ENCODE measurements at regions not wholly inside any gene's neighbourhood (a gene's known extent, or its start where the extent isn't known, plus 50 kb on each side); places are given as distances from the start of the nearest gene placed in this dataset.

GRCh38 chr4:137866671-137867070 is 334.4 kb upstream of the PCDH18 start:
- no peak overlapping the region for H3K9ac ChIP-seq (ENCODE audit: insufficient read depth, low read length, poor library complexity, severe bottlenecking)
- intact Hi-C loops (cut with micrococcal nuclease): no loop called here
- no peaks in the 10 kb centered on the region for H3K27me3 ChIP-seq (ENCODE audit: control insufficient read depth in 2 of 2, insufficient read depth in 2 of 2, low read length in 2 of 2)
- H3K27me3 Mint-ChIP-seq (ENCODE audit: low read depth in 3 of 3): no peaks in the 10 kb centered on the region
- no peak for DNase-seq
- no peak overlapping the region for H3K4me3 Mint-ChIP-seq
- no peaks in the 10 kb centered on the region for H3K4me1 ChIP-seq (ENCODE audit: control insufficient read depth in 1 of 2, insufficient read depth in 2 of 2, low read length in 2 of 2)
- no peaks in the 10 kb centered on the region for H3K79me2 ChIP-seq (ENCODE audit: insufficient read depth, low read length)
- peaks cover 0 to 3% (median 0%) of the 10 kb centered on the region in 7 donors for H3K9me3 Mint-ChIP-seq
- H3K4me1 Mint-ChIP-seq: no peaks in the 10 kb centered on the region
- H3K4me3 ChIP-seq (replicated peaks in 1 of 3; ENCODE audit: low read depth in 2 of 3, low read length in 3 of 3): no peak overlapping the region
- TF ChIP-seq CTCF (IDR thresholded peaks at IDR 0.05): no peak
- no peak overlapping the region for H3K4me2 ChIP-seq (replicated peaks; ENCODE audit: extremely low read depth, low read length, poor library complexity, severe bottlenecking)
- WGBS (ENCODE audit: insufficient coverage): no CpG with 5 or more reads among the region's 3 CpGs
- H3K27ac Mint-ChIP-seq: no peak overlapping the region
- H4K20me1 ChIP-seq (ENCODE audit: insufficient read depth, low read length): no peaks in the 10 kb centered on the region
- H3K36me3 ChIP-seq (replicated peaks in 1 of 2; ENCODE audit: control insufficient read depth in 1 of 2, insufficient read depth in 2 of 2, low read length in 2 of 2): no peaks in the 10 kb centered on the region
- H3K36me3 Mint-ChIP-seq: no peaks in the 10 kb centered on the region
- H3K9me3 ChIP-seq (replicated peaks in 1 of 2; ENCODE audit: control insufficient read depth in 1 of 2, insufficient read depth in 1 of 2, low read length in 2 of 2): no peaks in the 10 kb centered on the region
- H2AFZ ChIP-seq (ENCODE audit: insufficient read depth, low read depth, low read length, poor library complexity, severe bottlenecking): no peak overlapping the region
- H3K27ac ChIP-seq (ENCODE audit: low read depth in 1 of 2, low read length in 2 of 2): no peak overlapping the region

- H3K27me3 ChIP-seq (ENCODE audit: control insufficient read depth in 2 of 2, insufficient read depth in 2 of 2, low read length in 2 of 2): no peaks in the 10 kb centered on the region
- DNase-seq: no peak
- no peak overlapping the region for H3K27ac ChIP-seq (ENCODE audit: low read depth in 1 of 2, low read length in 2 of 2)
- Mint-ChIP-seq H3K4me3 (no peak overlapping the region), H3K9me3 (peaks cover 0 to 2% (median 0%) of the 10 kb centered on the region in 7 donors), H3K27me3 (ENCODE audit: low read depth in 3 of 3) (peaks cover 0 to 2% (median 0%) of the 10 kb centered on the region in 3 donors), H3K36me3 (no peaks in the 10 kb centered on the region), H3K4me1 (no peaks in the 10 kb centered on the region), H3K27ac (no peak overlapping the region)
- no peaks in the 10 kb centered on the region for H4K20me1 ChIP-seq (ENCODE audit: insufficient read depth, low read length)
- no peak overlapping the region for H2AFZ ChIP-seq (ENCODE audit: insufficient read depth, low read depth, low read length, poor library complexity, severe bottlenecking)
- H3K9ac ChIP-seq (ENCODE audit: insufficient read depth, low read length, poor library complexity, severe bottlenecking): no peak overlapping the region
- H3K36me3 ChIP-seq (replicated peaks in 1 of 2; ENCODE audit: control insufficient read depth in 1 of 2, insufficient read depth in 2 of 2, low read length in 2 of 2): no peaks in the 10 kb centered on the region
- H3K4me3 ChIP-seq (replicated peaks in 1 of 3; ENCODE audit: low read depth in 2 of 3, low read length in 3 of 3): no peak overlapping the region
- intact Hi-C loops (cut with micrococcal nuclease): no loop called here
- peak; percentile 34 for TF ChIP-seq CTCF (IDR thresholded peaks at IDR 0.05)
- H3K4me2 ChIP-seq (replicated peaks; ENCODE audit: extremely low read depth, low read length, poor library complexity, severe bottlenecking): no peak overlapping the region
- H3K4me1 ChIP-seq (ENCODE audit: control insufficient read depth in 1 of 2, insufficient read depth in 2 of 2, low read length in 2 of 2): no peaks in the 10 kb centered on the region
- H3K79me2 ChIP-seq (ENCODE audit: insufficient read depth, low read length): no peaks in the 10 kb centered on the region
- no peaks in the 10 kb centered on the region for H3K9me3 ChIP-seq (replicated peaks in 1 of 2; ENCODE audit: control insufficient read depth in 1 of 2, insufficient read depth in 1 of 2, low read length in 2 of 2)
Measured at GRCh38 chr4:137861682-137862081, 329.4 kb upstream of the PCDH18 start.
